GM12872 (cell line): ENCODE measurements at regions not wholly inside any gene's neighbourhood (a gene's known extent, or its start where the extent isn't known, plus 50 kb on each side); places are given as distances from the start of the nearest gene placed in this dataset.

Experiments
- CTCF ChIP-seq: IDR thresholded peaks from 3 replicates; pipeline ENCODE4 v1.5.1; 2011; ENCODE audit warnings: low read depth, mild to moderate bottlenecking, low read length, moderate library complexity; ENCODE audit not compliant: insufficient read depth

GRCh38 chr10:130767116-130767730 lies 544.3 kb downstream of the TCERG1L start:
- no peak for TF ChIP-seq CTCF

- no peak for TF ChIP-seq CTCF
These were observed 542.1 kb downstream of the TCERG1L start for GRCh38 chr10:130769146-130770017.

- no peak for TF ChIP-seq CTCF
These were observed 541.4 kb downstream of the TCERG1L start for GRCh38 chr10:130770018-130770630.

GRCh38 chr10:130771491-130771946 lies 540.0 kb downstream of the TCERG1L start:
- TF ChIP-seq CTCF: no peak

- TF ChIP-seq CTCF: no peak
These were observed 539.5 kb downstream of the TCERG1L start for GRCh38 chr10:130772056-130772455.

- no peak for TF ChIP-seq CTCF
These were observed 538.8 kb downstream of the TCERG1L start for GRCh38 chr10:130772676-130773075.

GRCh38 chr10:130773941-130774340 lies 537.6 kb downstream of the TCERG1L start:
- TF ChIP-seq CTCF: no peak
